Adrenal gland (tissue), 5 donors: ENCODE measurements at regions not wholly inside any gene's neighbourhood (a gene's known extent, or its start where the extent isn't known, plus 50 kb on each side); places are given as distances from the start of the nearest gene placed in this dataset.

ENCODE experiments used
- CTCF ChIP-seq, 6 experiments: fragments of 450-650 bp in 4 of 6; fragments of 200-600 bp in 2 of 6; sonication (generic) in 1 of 6; IDR thresholded peaks; 1 replicate in 5 of 6; 2 replicates in 1 of 6; pipeline versions ENCODE4 v1.5.1 to v1.8.0; 2016 to 2021; ENCODE audit warnings: antibody characterized with exemption in 6 of 6, mild to moderate bottlenecking in 2 of 6, moderate library complexity in 1 of 6
- POLR2A ChIP-seq, 2 donors: fragments of 450-650 bp; IDR thresholded peaks; one replicate each; pipeline ENCODE4 v1.6.1; 2017; ENCODE audit warnings: antibody characterized with exemption in 2 of 2, mild to moderate bottlenecking in 2 of 2, moderate library complexity in 1 of 2
- donor health status: DM: no; HTN: no; CAD: no.

GRCh38 chr5:39670955-39671354, 246.2 kb upstream of the DAB2 start:
- TF ChIP-seq CTCF (IDR thresholded peaks at IDR 0.05) (no peak), POLR2A (IDR thresholded peaks at IDR 0.05) (no peak)
